GM23338 (cell line): ENCODE measurements at regions not wholly inside any gene's neighbourhood (a gene's known extent, or its start where the extent isn't known, plus 50 kb on each side); places are given as distances from the start of the nearest gene placed in this dataset.

ENCODE experiments used
- ATAC-seq: fragments of 200-7000 bp; cut with Tn5 transposase; 3 replicates; pipeline ENCODE4 v1.9.1; 2020
- DNase-seq: peaks from one replicate; pipeline ENCODE4 v3.0.0-alpha.2; 2015; ENCODE audit warnings: low spot score
- H2AFZ ChIP-seq: fragments of 200-600 bp; sonication (generic); 2 replicates; pipeline ENCODE4 v1.8.0; 2016; ENCODE audit warnings: antibody characterized with exemption, mild to moderate bottlenecking, moderate library complexity
- H3F3A ChIP-seq: fragments of 200-600 bp; sonication (generic); replicated peaks from 2 replicates; pipeline ENCODE4 v1.8.0; 2017; ENCODE audit warnings: antibody characterized with exemption, mixed run types, low read depth
- H3K27ac ChIP-seq: fragments of 200-600 bp; sonication (generic); 2 replicates; pipeline ENCODE4 v1.6.1; 2016; ENCODE audit warnings: low read depth
- H3K27me3 ChIP-seq: fragments of 200-600 bp; sonication (generic); 2 replicates; pipeline ENCODE4 v1.8.0; 2016; ENCODE audit warnings: mild to moderate bottlenecking, mixed run types, moderate library complexity; ENCODE audit not compliant: insufficient read depth
- H3K36me3 ChIP-seq: fragments of 200-600 bp; sonication (generic); 2 replicates; pipeline ENCODE4 v1.8.0; 2016; ENCODE audit warnings: mild to moderate bottlenecking; ENCODE audit not compliant: insufficient read depth
- H3K4me1 ChIP-seq: fragments of 200-600 bp; sonication (generic); 2 replicates; pipeline ENCODE4 v1.8.0; 2016; ENCODE audit warnings: mild to moderate bottlenecking, moderate library complexity; ENCODE audit not compliant: insufficient read depth
- H3K4me2 ChIP-seq: fragments of 200-600 bp; sonication (generic); 2 replicates; pipeline ENCODE4 v1.7.1; 2017; ENCODE audit warnings: mixed run types
- H3K4me3 ChIP-seq: fragments of 200-600 bp; sonication (generic); 2 replicates; pipeline ENCODE4 v1.6.1; 2016; ENCODE audit warnings: mixed run types
- H3K79me2 ChIP-seq: fragments of 200-600 bp; sonication (generic); replicated peaks from 2 replicates; pipeline ENCODE4 v1.8.0; 2017; ENCODE audit warnings: mild to moderate bottlenecking; ENCODE audit not compliant: insufficient read depth
- H3K9me2 ChIP-seq: fragments of 200-600 bp; sonication (generic); 2 replicates; pipeline ENCODE4 v1.8.0; 2017; ENCODE audit not compliant: insufficient read depth
- H4K20me1 ChIP-seq: fragments of 200-600 bp; sonication (generic); replicated peaks from 2 replicates; pipeline ENCODE4 v1.8.0; 2017; ENCODE audit warnings: mild to moderate bottlenecking; ENCODE audit not compliant: insufficient read depth
- H3K27ac Mint-ChIP-seq: 2 replicates; pipeline ENCODE4 v1.8.0; 2020; ENCODE audit warnings: inconsistent platforms, mild to moderate bottlenecking, moderate library complexity, mixed read lengths
- H3K27me3 Mint-ChIP-seq: 3 replicates; pipeline ENCODE4 v1.8.0; 2022; ENCODE audit warnings: low read depth, mild to moderate bottlenecking, moderate library complexity, mixed read lengths, inconsistent platforms; ENCODE audit not compliant: insufficient read depth, poor library complexity
- H3K36me3 Mint-ChIP-seq: 3 replicates; pipeline ENCODE4 v1.8.0; 2021; ENCODE audit warnings: low read depth, mild to moderate bottlenecking, inconsistent platforms, moderate library complexity, mixed read lengths
- H3K4me1 Mint-ChIP-seq: 3 replicates; pipeline ENCODE4 v1.8.0; 2020; ENCODE audit warnings: mild to moderate bottlenecking, inconsistent platforms, mixed read lengths
- H3K4me3 Mint-ChIP-seq: 3 replicates; pipeline ENCODE4 v1.8.0; 2021; ENCODE audit warnings: moderate library complexity, mild to moderate bottlenecking, inconsistent platforms, mixed read lengths
- H3K9me3 Mint-ChIP-seq: 3 replicates; pipeline ENCODE4 v1.8.0; 2020; ENCODE audit warnings: moderate library complexity, mild to moderate bottlenecking, inconsistent platforms, mixed read lengths
- CREB1 ChIP-seq: fragments of 250-450 bp; sonication (Bioruptor Pico); IDR thresholded peaks from 2 replicates; pipeline ENCODE4 v1.5.0; 2020; ENCODE audit warnings: low read depth, mild to moderate bottlenecking, moderate library complexity
- EZH2 ChIP-seq: fragments of 200-600 bp; sonication (generic); IDR thresholded peaks from one replicate; pipeline ENCODE4 v1.8.0; 2017; ENCODE audit warnings: antibody characterized with exemption, mild to moderate bottlenecking, low read depth; ENCODE audit not compliant: unreplicated experiment
- EZH2phosphoT487 ChIP-seq: fragments of 200-600 bp; sonication (generic); IDR thresholded peaks from one replicate; pipeline ENCODE4 v1.8.1; 2018; ENCODE audit warnings: antibody characterized with exemption; ENCODE audit not compliant: unreplicated experiment
- JUNB ChIP-seq: IDR thresholded peaks from one replicate; pipeline ENCODE4 v1.6.1; 2016; ENCODE audit warnings: antibody characterized with exemption; ENCODE audit not compliant: unreplicated experiment
- NANOG ChIP-seq: IDR thresholded peaks from 2 replicates; pipeline ENCODE4 v1.6.1; 2016; ENCODE audit warnings: antibody characterized with exemption, borderline replicate concordance
- POLR2AphosphoS5 ChIP-seq: IDR thresholded peaks from 2 replicates; pipeline ENCODE4 v1.6.1; 2016; ENCODE audit warnings: antibody characterized with exemption, low read depth
- STAT1 ChIP-seq: IDR thresholded peaks from one replicate; pipeline ENCODE4 v1.6.1; 2016; ENCODE audit warnings: antibody characterized with exemption; ENCODE audit not compliant: unreplicated experiment
- ZNF114 ChIP-seq: fragments of 250-450 bp; sonication (Bioruptor Pico); IDR thresholded peaks from 2 replicates; pipeline ENCODE4 v1.5.0; 2020; ENCODE audit warnings: mild to moderate bottlenecking, moderate library complexity
- ZNF331 ChIP-seq: fragments of 250-450 bp; sonication (Bioruptor Pico); IDR thresholded peaks from 2 replicates; pipeline ENCODE4 v1.5.0; 2020; ENCODE audit warnings: low read depth, mild to moderate bottlenecking, moderate library complexity
- TF ChIP-seq, protein P1 (sequence below): IDR thresholded peaks from one replicate; pipeline ENCODE4 v1.6.1; 2018; ENCODE audit warnings: antibody characterized with exemption; ENCODE audit not compliant: unreplicated experiment
- TF ChIP-seq, protein P2 (sequence below): IDR thresholded peaks from 2 replicates; pipeline ENCODE4 v1.6.1; 2016; ENCODE audit warnings: antibody characterized with exemption
- TF ChIP-seq, protein P3 (sequence below): fragments of 250-450 bp; sonication (Bioruptor Pico); IDR thresholded peaks from 2 replicates; pipeline ENCODE4 v1.5.0; 2020; ENCODE audit warnings: mild to moderate bottlenecking, moderate library complexity

DNA sequence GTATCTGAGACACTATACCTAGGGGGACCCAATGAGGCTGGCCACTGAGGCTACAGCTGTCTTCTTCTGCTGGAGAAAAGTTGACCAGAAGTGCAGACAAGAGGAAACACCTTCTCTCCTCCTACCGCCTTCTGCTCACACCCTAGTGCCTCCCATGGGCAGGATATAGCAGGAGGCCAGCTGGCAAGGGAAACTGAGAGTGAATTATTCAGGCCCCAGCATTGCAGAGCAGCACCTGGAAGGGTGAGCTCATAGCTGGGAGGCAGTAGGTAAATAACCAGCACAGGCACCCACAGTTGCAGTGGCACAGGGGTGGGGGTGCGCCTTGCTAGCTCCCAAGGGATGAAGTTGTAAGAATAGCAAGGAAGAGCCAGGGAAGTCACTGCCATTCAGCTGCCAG lies 267.4 kb upstream of the NCAM1 start:
- DNase-seq (no peak), ATAC-seq (no peak)
- Mint-ChIP-seq H3K4me3 (no peak overlapping the region), H3K27ac (no peak overlapping the region), H3K4me1 (peaks cover 4% of the 10 kb centered on the region), H3K9me3 (no peaks in the 10 kb centered on the region), H3K36me3 (no peaks in the 10 kb centered on the region), H3K27me3 (no peaks in the 10 kb centered on the region)
- no peaks in the 10 kb centered on the region for H3K4me1 ChIP-seq
- TF ChIP-seq, protein P1, sequence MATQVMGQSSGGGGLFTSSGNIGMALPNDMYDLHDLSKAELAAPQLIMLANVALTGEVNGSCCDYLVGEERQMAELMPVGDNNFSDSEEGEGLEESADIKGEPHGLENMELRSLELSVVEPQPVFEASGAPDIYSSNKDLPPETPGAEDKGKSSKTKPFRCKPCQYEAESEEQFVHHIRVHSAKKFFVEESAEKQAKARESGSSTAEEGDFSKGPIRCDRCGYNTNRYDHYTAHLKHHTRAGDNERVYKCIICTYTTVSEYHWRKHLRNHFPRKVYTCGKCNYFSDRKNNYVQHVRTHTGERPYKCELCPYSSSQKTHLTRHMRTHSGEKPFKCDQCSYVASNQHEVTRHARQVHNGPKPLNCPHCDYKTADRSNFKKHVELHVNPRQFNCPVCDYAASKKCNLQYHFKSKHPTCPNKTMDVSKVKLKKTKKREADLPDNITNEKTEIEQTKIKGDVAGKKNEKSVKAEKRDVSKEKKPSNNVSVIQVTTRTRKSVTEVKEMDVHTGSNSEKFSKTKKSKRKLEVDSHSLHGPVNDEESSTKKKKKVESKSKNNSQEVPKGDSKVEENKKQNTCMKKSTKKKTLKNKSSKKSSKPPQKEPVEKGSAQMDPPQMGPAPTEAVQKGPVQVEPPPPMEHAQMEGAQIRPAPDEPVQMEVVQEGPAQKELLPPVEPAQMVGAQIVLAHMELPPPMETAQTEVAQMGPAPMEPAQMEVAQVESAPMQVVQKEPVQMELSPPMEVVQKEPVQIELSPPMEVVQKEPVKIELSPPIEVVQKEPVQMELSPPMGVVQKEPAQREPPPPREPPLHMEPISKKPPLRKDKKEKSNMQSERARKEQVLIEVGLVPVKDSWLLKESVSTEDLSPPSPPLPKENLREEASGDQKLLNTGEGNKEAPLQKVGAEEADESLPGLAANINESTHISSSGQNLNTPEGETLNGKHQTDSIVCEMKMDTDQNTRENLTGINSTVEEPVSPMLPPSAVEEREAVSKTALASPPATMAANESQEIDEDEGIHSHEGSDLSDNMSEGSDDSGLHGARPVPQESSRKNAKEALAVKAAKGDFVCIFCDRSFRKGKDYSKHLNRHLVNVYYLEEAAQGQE = no peak
- no peak for TF ChIP-seq NANOG
- TF ChIP-seq, protein P2, sequence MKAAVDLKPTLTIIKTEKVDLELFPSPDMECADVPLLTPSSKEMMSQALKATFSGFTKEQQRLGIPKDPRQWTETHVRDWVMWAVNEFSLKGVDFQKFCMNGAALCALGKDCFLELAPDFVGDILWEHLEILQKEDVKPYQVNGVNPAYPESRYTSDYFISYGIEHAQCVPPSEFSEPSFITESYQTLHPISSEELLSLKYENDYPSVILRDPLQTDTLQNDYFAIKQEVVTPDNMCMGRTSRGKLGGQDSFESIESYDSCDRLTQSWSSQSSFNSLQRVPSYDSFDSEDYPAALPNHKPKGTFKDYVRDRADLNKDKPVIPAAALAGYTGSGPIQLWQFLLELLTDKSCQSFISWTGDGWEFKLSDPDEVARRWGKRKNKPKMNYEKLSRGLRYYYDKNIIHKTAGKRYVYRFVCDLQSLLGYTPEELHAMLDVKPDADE = no peak
- no peak for TF ChIP-seq POLR2AphosphoS5
- TF ChIP-seq EZH2 = no peak
- TF ChIP-seq ZNF331 = no peak
- no peak for TF ChIP-seq STAT1
- TF ChIP-seq CREB1 (CRISPR knock-in tag) = no peak
- no peak for TF ChIP-seq EZH2phosphoT487
- no peak for TF ChIP-seq ZNF114
- TF ChIP-seq, protein P3, sequence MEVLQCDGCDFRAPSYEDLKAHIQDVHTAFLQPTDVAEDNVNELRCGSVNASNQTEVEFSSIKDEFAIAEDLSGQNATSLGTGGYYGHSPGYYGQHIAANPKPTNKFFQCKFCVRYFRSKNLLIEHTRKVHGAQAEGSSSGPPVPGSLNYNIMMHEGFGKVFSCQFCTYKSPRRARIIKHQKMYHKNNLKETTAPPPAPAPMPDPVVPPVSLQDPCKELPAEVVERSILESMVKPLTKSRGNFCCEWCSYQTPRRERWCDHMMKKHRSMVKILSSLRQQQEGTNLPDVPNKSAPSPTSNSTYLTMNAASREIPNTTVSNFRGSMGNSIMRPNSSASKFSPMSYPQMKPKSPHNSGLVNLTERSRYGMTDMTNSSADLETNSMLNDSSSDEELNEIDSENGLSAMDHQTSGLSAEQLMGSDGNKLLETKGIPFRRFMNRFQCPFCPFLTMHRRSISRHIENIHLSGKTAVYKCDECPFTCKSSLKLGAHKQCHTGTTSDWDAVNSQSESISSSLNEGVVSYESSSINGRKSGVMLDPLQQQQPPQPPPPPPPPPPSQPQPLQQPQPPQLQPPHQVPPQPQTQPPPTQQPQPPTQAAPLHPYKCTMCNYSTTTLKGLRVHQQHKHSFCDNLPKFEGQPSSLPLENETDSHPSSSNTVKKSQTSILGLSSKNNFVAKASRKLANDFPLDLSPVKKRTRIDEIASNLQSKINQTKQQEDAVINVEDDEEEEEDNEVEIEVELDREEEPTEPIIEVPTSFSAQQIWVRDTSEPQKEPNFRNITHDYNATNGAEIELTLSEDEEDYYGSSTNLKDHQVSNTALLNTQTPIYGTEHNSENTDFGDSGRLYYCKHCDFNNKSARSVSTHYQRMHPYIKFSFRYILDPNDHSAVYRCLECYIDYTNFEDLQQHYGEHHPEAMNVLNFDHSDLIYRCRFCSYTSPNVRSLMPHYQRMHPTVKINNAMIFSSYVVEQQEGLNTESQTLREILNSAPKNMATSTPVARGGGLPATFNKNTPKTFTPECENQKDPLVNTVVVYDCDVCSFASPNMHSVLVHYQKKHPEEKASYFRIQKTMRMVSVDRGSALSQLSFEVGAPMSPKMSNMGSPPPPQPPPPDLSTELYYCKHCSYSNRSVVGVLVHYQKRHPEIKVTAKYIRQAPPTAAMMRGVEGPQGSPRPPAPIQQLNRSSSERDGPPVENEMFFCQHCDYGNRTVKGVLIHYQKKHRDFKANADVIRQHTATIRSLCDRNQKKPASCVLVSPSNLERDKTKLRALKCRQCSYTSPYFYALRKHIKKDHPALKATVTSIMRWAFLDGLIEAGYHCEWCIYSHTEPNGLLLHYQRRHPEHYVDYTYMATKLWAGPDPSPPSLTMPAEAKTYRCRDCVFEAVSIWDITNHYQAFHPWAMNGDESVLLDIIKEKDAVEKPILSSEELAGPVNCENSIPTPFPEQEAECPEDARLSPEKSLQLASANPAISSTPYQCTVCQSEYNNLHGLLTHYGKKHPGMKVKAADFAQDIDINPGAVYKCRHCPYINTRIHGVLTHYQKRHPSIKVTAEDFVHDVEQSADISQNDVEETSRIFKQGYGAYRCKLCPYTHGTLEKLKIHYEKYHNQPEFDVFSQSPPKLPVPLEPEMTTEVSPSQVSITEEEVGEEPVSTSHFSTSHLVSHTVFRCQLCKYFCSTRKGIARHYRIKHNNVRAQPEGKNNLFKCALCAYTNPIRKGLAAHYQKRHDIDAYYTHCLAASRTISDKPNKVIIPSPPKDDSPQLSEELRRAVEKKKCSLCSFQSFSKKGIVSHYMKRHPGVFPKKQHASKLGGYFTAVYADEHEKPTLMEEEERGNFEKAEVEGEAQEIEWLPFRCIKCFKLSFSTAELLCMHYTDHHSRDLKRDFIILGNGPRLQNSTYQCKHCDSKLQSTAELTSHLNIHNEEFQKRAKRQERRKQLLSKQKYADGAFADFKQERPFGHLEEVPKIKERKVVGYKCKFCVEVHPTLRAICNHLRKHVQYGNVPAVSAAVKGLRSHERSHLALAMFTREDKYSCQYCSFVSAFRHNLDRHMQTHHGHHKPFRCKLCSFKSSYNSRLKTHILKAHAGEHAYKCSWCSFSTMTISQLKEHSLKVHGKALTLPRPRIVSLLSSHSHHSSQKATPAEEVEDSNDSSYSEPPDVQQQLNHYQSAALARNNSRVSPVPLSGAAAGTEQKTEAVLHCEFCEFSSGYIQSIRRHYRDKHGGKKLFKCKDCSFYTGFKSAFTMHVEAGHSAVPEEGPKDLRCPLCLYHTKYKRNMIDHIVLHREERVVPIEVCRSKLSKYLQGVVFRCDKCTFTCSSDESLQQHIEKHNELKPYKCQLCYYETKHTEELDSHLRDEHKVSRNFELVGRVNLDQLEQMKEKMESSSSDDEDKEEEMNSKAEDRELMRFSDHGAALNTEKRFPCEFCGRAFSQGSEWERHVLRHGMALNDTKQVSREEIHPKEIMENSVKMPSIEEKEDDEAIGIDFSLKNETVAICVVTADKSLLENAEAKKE (CRISPR knock-in tag) = no peak
- TF ChIP-seq JUNB = no peak
- H3K4me3 ChIP-seq = no peak overlapping the region
- no peaks in the 10 kb centered on the region for H3K79me2 ChIP-seq
- no peaks in the 10 kb centered on the region for H3K27me3 ChIP-seq
- no peak overlapping the region for H3K27ac ChIP-seq
- peaks cover 3% of the 10 kb centered on the region for H3K9me2 ChIP-seq
- H3F3A ChIP-seq = no peaks in the 10 kb centered on the region
- H2AFZ ChIP-seq = 0 out of 2 replicates have a peak overlapping the region, but pooled peaks have one; percentile 14
- no peak overlapping the region for H3K4me2 ChIP-seq
- H4K20me1 ChIP-seq = no peaks in the 10 kb centered on the region
- no peaks in the 10 kb centered on the region for H3K36me3 ChIP-seq
